IMR-90 (cell line): ENCODE measurements at regions not wholly inside any gene's neighbourhood (a gene's known extent, or its start where the extent isn't known, plus 50 kb on each side); places are given as distances from the start of the nearest gene placed in this dataset.

ENCODE experiments used
- BHLHE40 ChIP-seq: fragments of 150-350 bp; IDR thresholded peaks from 2 replicates; pipeline ENCODE4 v1.6.1; 2016; ENCODE audit warnings: mild to moderate bottlenecking, low read depth, low read length
- CEBPB ChIP-seq: IDR thresholded peaks from 2 replicates; pipeline ENCODE4 v1.6.1; 2012; ENCODE audit warnings: low read depth, low read length, improper control_type of control experiment
- CTCF ChIP-seq: conservative IDR thresholded peaks from 2 replicates; pipeline ENCODE4 v1.5.1; 2012; ENCODE audit warnings: mild to moderate bottlenecking, low read depth, low read length, improper control_type of control experiment
- MAFK ChIP-seq: IDR thresholded peaks from 2 replicates; pipeline ENCODE4 v1.6.1; 2012; ENCODE audit warnings: low read depth, low read length, improper control_type of control experiment
- MXI1 ChIP-seq: IDR thresholded peaks from 2 replicates; pipeline ENCODE4 v1.6.1; 2012; ENCODE audit warnings: low read depth, mild to moderate bottlenecking, low read length, moderate library complexity, borderline replicate concordance
- NFE2L2 ChIP-seq: fragments of 150-350 bp; IDR thresholded peaks from 2 replicates; pipeline ENCODE4 v1.6.1; 2016; ENCODE audit warnings: low read depth, mild to moderate bottlenecking, low read length
- POLR2A ChIP-seq: IDR thresholded peaks from 2 replicates; pipeline ENCODE4 v1.6.1; 2012; ENCODE audit warnings: mild to moderate bottlenecking, low read depth, low read length
- USF2 ChIP-seq: fragments of 150-350 bp; IDR thresholded peaks from 2 replicates; pipeline ENCODE4 v1.6.1; 2017; ENCODE audit warnings: mild to moderate bottlenecking, antibody characterized with exemption, low read length, low read depth

- TF ChIP-seq MXI1 (no peak), POLR2A (no peak), CTCF (no peak), CEBPB (no peak), MAFK (no peak), NFE2L2 (no peak), BHLHE40 (no peak), USF2 (no peak)
Measured at GRCh38 chr7:43042302-43042701, 70.1 kb upstream of the HECW1 start.
